Psoas muscle (tissue), 7 donors: ENCODE measurements at regions not wholly inside any gene's neighbourhood (a gene's known extent, or its start where the extent isn't known, plus 50 kb on each side); places are given as distances from the start of the nearest gene placed in this dataset.

ENCODE experiments used
- ATAC-seq, 4 donors: fragments of 200-7000 bp; cut with Tn5 transposase; one replicate each; pipeline ENCODE4 v1.9.1; 2020; ENCODE audit warnings: moderate library complexity in 3 of 4, mild to moderate bottlenecking in 2 of 4
- DNase-seq, 2 donors: peaks; one replicate each; pipeline ENCODE4 v3.0.0-alpha.2; 2020
- H3K27ac ChIP-seq: fragments of 200-600 bp; one replicate; pipeline ENCODE4 v1.8.0; 2022
- H3K27me3 ChIP-seq, 3 donors: fragments of 200-600 bp in 1 of 3; one replicate each; pipeline versions ENCODE4 v1.6.1 to v1.8.0; 2013 to 2022; ENCODE audit warnings: low read length in 2 of 3, mild to moderate bottlenecking in 2 of 3, moderate library complexity in 1 of 3; ENCODE audit not compliant: insufficient read depth in 3 of 3
- H3K36me3 ChIP-seq, 2 donors: fragments of 200-600 bp in 1 of 2; one replicate each; pipeline versions ENCODE4 v1.6.1 to v1.8.0; 2013 to 2022; ENCODE audit warnings: low read depth in 1 of 2, mild to moderate bottlenecking in 1 of 2, moderate library complexity in 1 of 2; ENCODE audit not compliant: insufficient read depth in 1 of 2
- H3K4me1 ChIP-seq: fragments of 200-600 bp; one replicate; pipeline ENCODE4 v1.8.0; 2022
- H3K4me3 ChIP-seq: fragments of 200-600 bp; one replicate; pipeline ENCODE4 v1.8.0; 2022; ENCODE audit warnings: mild to moderate bottlenecking
- H3K9me3 ChIP-seq: fragments of 200-600 bp; one replicate; pipeline ENCODE4 v1.8.0; 2022
- CTCF ChIP-seq: fragments of 200-600 bp; IDR thresholded peaks from one replicate; pipeline ENCODE4 v1.8.0; 2022; ENCODE audit warnings: antibody characterized with exemption
- WGBS, 3 donors: extraction: QIAGEN DNeasy Blood & Tissue Kit; methylation state at CpG; one replicate each; pipeline versions ENCODE4 v1.1.6 to v1.1.7; 2013; 5-methylcytosine and 5-hydroxymethylcytosine counted together
- intact Hi-C, 2 donors: fragments of 100-400 bp; cut with DNase I; formaldehyde crosslinking; loops; one replicate each; pipeline versions ENCODE4 v1.11.0 to v1.14.2; 2022
- donor health status: healthy with polysubstance abuse.
- donor health status: DM: no; HTN: no; CAD: no; lungs with moderate emphysema.
- donor health status: Bipolar disorder and iron deficiency.
- donor health status: healthy.
- donor health status: DM: yes; HTN: yes; CAD: no.
- donor health status: DM: no; HTN: no; CAD: no.
- donor health status: DM: yes; HTN: yes; CAD: no.

DNA sequence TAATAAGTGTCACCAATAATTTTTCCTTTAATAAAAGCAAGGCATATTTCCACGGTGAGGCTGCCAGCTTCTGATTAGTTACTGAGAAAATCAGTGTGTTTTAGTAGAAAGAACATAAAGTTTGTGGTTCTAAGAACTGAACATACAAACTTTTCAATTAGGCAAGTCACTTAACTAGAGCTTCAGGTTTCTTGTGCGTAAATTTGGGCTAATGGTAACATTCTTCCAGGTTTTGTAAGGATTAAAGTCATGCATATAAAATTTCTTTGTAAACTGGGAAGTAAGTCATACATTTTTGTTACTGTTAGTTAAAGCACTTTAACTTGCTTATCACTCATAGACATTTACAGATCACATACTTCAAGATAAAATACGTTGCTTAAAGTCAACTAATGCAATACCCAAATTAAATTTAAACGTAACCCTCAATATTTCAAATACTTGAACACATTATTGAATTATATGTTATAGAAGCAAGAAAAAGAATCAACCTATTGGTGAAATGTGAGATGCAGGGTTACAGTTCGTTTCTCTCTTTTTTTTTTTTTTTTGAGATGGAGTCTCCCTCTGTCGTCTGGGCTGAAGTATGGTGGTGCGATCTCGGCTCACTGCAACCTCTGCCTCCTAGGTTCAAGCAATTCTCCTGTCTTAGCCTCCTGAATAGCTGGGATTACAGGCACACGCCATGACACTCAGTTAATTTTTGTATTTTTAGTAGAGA is 327.3 kb upstream of the NOX3 start:
- ATAC-seq (no peak), DNase-seq (no peak)
- no peak overlapping the region for H3K4me3 ChIP-seq
- H3K27me3 ChIP-seq: no peaks in the 10 kb centered on the region
- H3K9me3 ChIP-seq: no peaks in the 10 kb centered on the region
- H3K36me3 ChIP-seq: no peaks in the 10 kb centered on the region
- no peak overlapping the region for H3K27ac ChIP-seq
- WGBS, 3 donors: 58 to 63% (median 58%) methylated on average over 9 of the region's 9 CpGs
- TF ChIP-seq CTCF: no peak
- intact Hi-C loops: no loop called here
- H3K4me1 ChIP-seq: no peaks in the 10 kb centered on the region

DNA sequence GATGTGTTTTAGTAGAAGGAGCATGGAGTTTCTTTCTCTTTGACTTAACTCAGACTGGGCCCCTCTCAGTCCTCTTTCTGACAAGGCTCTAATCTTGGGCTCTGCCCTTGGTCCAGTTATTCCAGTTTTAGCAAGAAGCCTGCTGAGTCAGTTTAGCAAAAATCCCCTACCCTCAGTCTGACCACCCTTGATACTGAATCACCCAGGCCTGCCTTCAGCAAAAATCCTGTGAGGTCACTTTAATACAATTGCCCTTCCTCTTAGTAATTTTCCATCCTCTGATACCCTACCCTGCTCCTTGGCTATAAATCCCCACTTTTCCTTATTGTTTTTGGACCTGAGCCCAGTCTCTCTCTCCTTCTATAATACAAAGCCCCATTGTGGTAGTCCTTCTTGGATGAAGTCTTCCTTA is 326.7 kb upstream of the NOX3 start:
- no peak for TF ChIP-seq CTCF
- Histone ChIP-seq H3K27ac (no peak overlapping the region), H3K4me3 (no peak overlapping the region), H3K4me1 (no peaks in the 10 kb centered on the region), H3K9me3 (no peaks in the 10 kb centered on the region), H3K36me3 (no peaks in the 10 kb centered on the region), H3K27me3 (no peaks in the 10 kb centered on the region)
- intact Hi-C loops: no loop called here
- DNase-seq (no peak), ATAC-seq (no peak)

DNA sequence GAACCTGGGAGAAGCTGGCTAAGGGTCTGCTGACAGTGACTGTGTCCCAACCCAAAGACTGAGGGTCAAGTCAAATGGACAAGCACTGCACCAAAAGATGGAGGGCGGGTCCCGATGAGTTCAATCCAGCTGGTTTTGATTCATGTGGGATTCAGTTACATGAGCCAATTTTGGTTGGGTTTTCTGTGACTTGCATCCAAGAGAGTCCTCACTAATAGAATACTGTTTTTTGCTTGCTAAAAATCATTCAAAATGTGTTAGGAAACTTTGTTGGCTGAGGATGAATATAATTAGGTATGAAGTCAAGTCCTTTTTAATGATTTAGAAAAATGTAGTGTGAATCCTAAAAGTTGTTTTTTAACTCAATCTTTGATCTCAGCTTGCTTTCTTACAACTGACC is 323.8 kb upstream of the NOX3 start:
- no peaks in the 10 kb centered on the region for H3K27me3 ChIP-seq
- no peaks in the 10 kb centered on the region for H3K4me1 ChIP-seq
- H3K27ac ChIP-seq: no peak overlapping the region
- H3K9me3 ChIP-seq: no peaks in the 10 kb centered on the region
- intact Hi-C loops: no loop called here
- no peak overlapping the region for H3K4me3 ChIP-seq
- WGBS, 3 donors: 68 to 87% (median 68%) methylated on average over 2 of the region's 2 CpGs
- H3K36me3 ChIP-seq: no peaks in the 10 kb centered on the region
- DNase-seq (no peak), ATAC-seq (no peak)
- TF ChIP-seq CTCF: no peak

DNA sequence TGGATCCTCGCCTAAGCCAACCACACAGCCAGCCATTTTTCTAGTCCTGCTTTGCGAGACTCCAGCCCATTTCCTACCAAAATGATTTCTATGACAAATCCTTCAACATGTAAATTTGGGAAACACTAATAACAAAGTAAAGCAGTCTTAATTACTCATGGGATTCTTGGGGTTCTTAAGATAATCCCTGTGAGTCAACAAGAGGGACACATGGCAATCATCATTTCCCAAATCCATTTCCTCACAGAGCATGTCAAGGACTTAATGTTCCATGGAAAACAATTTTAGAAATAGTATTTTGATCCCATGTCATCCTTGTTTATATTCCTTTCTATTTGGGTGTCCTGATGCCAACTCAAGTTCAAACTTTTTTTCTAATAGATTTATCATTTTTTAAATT is 322.7 kb upstream of the NOX3 start:
- intact Hi-C loops: no loop called here
- ATAC-seq: no peak
- H3K27ac ChIP-seq: no peak overlapping the region
- 82 to 86% (median 85%) methylated on average over 2 of the region's 2 CpGs for WGBS, 3 donors
- no peaks in the 10 kb centered on the region for H3K27me3 ChIP-seq
- no peak for DNase-seq
- H3K4me1 ChIP-seq: no peaks in the 10 kb centered on the region
- TF ChIP-seq CTCF: no peak
- H3K9me3 ChIP-seq: no peaks in the 10 kb centered on the region
- H3K36me3 ChIP-seq: no peaks in the 10 kb centered on the region
- H3K4me3 ChIP-seq: no peak overlapping the region

DNA sequence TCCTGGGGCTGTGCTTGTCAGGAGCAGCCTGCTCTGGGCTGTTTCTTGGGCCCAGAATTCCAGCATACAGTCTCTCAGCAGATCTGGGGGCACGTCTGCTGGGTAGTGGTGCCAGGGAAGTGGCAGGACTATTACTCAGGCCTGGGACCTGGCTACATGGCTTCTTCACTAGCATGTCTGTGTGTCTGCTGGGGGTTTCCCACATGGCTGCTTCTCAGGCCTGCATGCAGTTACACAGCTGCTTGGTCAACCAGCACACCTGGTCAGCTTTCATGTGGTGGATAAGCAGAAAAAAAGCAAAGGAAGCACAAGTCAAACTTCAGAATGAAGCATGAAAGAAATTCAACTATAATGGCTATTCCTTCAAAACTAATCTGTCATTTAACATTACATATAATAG is 316.2 kb upstream of the NOX3 start:
- WGBS, 3 donors: 73 to 94% (median 76%) methylated on average over 1 of the region's 1 CpG
- TF ChIP-seq CTCF: no peak
- no peaks in the 10 kb centered on the region for H3K4me1 ChIP-seq
- H3K27me3 ChIP-seq: no peaks in the 10 kb centered on the region
- ATAC-seq (no peak), DNase-seq (no peak)
- H3K4me3 ChIP-seq: no peak overlapping the region
- peaks cover 4% of the 10 kb centered on the region for H3K9me3 ChIP-seq
- H3K36me3 ChIP-seq: no peaks in the 10 kb centered on the region
- intact Hi-C loops: no loop called here
- H3K27ac ChIP-seq: no peak overlapping the region
